Large intestine (tissue), 3 donors: ENCODE measurements at regions not wholly inside any gene's neighbourhood (a gene's known extent, or its start where the extent isn't known, plus 50 kb on each side); places are given as distances from the start of the nearest gene placed in this dataset.

Experiments used
- DNase-seq, 2 donors: peaks; one replicate each; pipeline versions ENCODE4 v3.0.0 to v3.0.0-alpha.2; 2013
- H3K27ac ChIP-seq: one replicate; pipeline ENCODE4 v1.5.1; 2013; ENCODE audit warnings: low read length
- H3K27me3 ChIP-seq: 2 replicates; pipeline ENCODE4 v1.6.1; 2013; ENCODE audit warnings: low read length; ENCODE audit not compliant: control insufficient read depth, insufficient read depth
- H3K36me3 ChIP-seq: 2 replicates; pipeline ENCODE4 v1.6.1; 2013; ENCODE audit warnings: low read length; ENCODE audit not compliant: control insufficient read depth, insufficient read depth
- H3K4me1 ChIP-seq: one replicate; pipeline ENCODE4 v1.6.1; 2013; ENCODE audit warnings: low read length; ENCODE audit not compliant: control insufficient read depth, insufficient read depth
- H3K4me3 ChIP-seq: one replicate; pipeline ENCODE4 v1.5.1; 2013; ENCODE audit warnings: low read length
- H3K9me3 ChIP-seq: one replicate; pipeline ENCODE4 v1.6.1; 2013; ENCODE audit warnings: mild to moderate bottlenecking, low read depth, low read length, moderate library complexity; ENCODE audit not compliant: control insufficient read depth
- WGBS: methylation state at CpG from one replicate; pipeline ENCODE4 v1.1.5; 2013; ENCODE audit warnings: low lambda C conversion rate; ENCODE audit not compliant: insufficient coverage; 5-methylcytosine and 5-hydroxymethylcytosine counted together

DNA sequence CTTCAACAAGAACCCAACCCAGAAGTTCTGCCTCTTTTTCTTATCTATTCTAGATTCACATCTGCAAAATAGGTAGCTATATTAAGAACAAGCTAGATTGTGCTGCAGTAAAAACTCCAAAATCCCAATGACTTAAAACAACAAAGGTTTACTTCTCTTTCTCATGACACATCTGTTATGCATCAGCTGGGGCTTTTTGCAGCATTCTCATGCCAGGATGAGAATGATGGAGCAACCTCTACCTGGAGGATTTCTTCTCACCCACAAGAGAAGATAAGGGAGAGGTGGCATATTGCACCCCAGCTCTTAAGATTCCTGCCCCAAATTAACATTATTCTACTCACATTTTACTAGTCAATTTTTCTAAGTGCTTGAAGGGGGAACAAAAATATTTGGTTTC lies 152.3 kb upstream of the SPAG17 start:
- no peak overlapping the region for H3K4me3 ChIP-seq
- H3K4me1 ChIP-seq: no peaks in the 10 kb centered on the region
- H3K27ac ChIP-seq: no peak overlapping the region
- no peak for DNase-seq
- H3K36me3 ChIP-seq: no peaks in the 10 kb centered on the region
- H3K9me3 ChIP-seq: no peaks in the 10 kb centered on the region
- H3K27me3 ChIP-seq: no peaks in the 10 kb centered on the region

DNA sequence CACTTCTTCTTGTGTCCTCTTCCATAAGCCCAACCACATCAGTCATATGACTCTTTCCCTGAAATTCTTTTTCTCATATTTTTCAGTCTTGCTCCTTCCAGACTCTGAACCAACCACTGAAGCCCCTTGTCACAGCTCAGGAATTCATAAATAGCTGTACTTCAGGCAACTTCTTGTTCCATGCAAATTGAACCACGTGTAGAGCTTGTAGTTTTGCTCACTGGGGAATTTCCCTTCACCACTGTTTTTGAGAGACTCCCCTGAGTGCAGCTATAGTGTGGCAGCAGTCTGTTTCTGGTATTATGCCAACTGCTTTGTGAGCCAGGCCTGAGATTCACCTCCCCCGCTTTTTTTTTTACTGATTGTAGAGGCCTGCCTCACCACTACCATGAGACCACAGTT lies 150.3 kb upstream of the SPAG17 start:
- no peaks in the 10 kb centered on the region for H3K4me1 ChIP-seq
- DNase-seq: no peak
- no peak overlapping the region for H3K4me3 ChIP-seq
- H3K27me3 ChIP-seq: no peaks in the 10 kb centered on the region
- H3K9me3 ChIP-seq: no peaks in the 10 kb centered on the region
- H3K27ac ChIP-seq: no peak overlapping the region
- H3K36me3 ChIP-seq: no peaks in the 10 kb centered on the region
- no CpG with 5 or more reads among the region's 2 CpGs for WGBS

GRCh38 chr1:118334506-118334905 lies 149.5 kb upstream of the SPAG17 start:
- DNase-seq: no peak
- WGBS: no CpG with 5 or more reads among the region's 1 CpG
- H3K36me3 ChIP-seq: no peaks in the 10 kb centered on the region
- no peaks in the 10 kb centered on the region for H3K27me3 ChIP-seq
- no peaks in the 10 kb centered on the region for H3K4me1 ChIP-seq
- no peak overlapping the region for H3K4me3 ChIP-seq
- H3K9me3 ChIP-seq: no peaks in the 10 kb centered on the region
- H3K27ac ChIP-seq: no peak overlapping the region

- 83% methylated on average over 1 of the region's 4 CpGs for WGBS
- no peak overlapping the region for H3K4me3 ChIP-seq
Measured at GRCh38 chr1:118333601-118334210, 148.7 kb upstream of the SPAG17 start.

DNA sequence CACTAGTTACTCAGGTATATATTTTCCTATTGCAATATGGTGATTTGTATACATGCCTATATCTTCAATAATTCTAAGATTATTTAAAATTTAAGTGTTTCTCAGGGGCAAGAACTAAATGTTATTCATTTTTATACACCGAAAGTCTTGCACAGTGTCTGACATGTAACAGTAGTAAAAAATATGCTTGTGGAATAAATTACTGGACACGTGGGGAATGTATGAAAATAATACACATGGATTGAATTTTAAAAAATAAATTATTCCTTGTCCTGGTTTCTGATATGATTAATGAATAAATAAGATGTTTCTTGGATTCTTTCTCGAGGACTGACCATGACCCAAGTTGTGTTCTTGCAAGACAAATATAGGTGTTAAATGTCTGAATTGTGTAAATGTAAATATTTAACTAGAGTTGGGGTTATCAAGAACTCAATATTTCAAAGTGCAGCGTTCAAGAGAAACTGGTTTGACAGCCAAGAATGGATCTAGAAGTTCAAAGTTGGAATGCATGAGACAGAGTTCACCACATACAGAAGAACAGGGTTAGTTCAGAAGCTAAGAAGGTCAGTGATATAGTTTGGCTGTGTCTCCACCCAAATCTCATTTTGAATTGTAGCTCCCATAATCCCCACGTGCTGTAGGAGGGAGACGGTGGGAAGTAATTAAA lies 142.1 kb upstream of the SPAG17 start:
- no peaks in the 10 kb centered on the region for H3K36me3 ChIP-seq
- H3K4me1 ChIP-seq: peaks cover 10% of the 10 kb centered on the region
- no peaks in the 10 kb centered on the region for H3K27me3 ChIP-seq
- peaks cover 6% of the 10 kb centered on the region for H3K9me3 ChIP-seq
- H3K4me3 ChIP-seq: no peak overlapping the region
- peak; percentile 62 to 91 for DNase-seq
- H3K27ac ChIP-seq: peak overlapping the region; percentile 47
- WGBS: 0% methylated on average over 1 of the region's 6 CpGs

More at GRCh38 chr1:118333601-118334210, 148.7 kb upstream of the SPAG17 start:
- DNase-seq: no peak
- Histone ChIP-seq H3K9me3 (no peaks in the 10 kb centered on the region), H3K27ac (no peak overlapping the region), H3K36me3 (no peaks in the 10 kb centered on the region), H3K27me3 (no peaks in the 10 kb centered on the region), H3K4me1 (no peaks in the 10 kb centered on the region)

DNA sequence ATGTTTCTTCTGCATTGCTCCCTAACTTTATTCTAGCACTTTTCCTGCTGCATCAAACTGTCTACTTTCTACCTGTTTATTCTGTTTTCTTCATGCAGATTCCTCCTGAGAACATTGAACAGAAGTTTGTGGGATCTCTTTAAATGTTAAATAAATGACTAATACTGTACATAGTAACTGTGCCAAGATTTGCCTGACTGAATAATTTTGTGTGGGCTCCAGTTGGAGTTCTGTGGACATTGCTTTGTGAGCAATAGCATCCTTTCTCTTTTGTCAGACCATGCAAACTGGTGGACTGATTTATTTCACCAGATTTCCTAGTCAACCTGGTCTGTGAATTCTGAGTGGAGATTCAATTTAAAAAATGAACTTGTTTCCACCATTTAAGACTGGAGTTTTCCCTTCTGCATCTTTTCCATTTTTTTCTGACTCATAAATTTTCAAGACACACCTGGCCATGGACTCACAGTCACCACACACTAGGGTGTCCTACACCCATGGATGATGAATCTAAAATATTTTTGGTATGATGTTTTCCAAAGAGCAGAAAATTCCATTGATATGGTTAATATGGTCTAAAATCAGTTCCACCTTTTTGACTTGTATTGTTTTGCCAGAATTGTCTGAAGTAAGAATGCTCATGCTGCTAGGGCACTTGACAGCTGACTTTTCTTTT lies 140.7 kb upstream of the SPAG17 start:
- H3K4me1 ChIP-seq: peaks cover 11% of the 10 kb centered on the region
- H3K27me3 ChIP-seq: no peaks in the 10 kb centered on the region
- no peak overlapping the region for H3K27ac ChIP-seq
- no peak for DNase-seq
- H3K36me3 ChIP-seq: no peaks in the 10 kb centered on the region
- no peak overlapping the region for H3K4me3 ChIP-seq
- H3K9me3 ChIP-seq: peaks cover 6% of the 10 kb centered on the region

DNA sequence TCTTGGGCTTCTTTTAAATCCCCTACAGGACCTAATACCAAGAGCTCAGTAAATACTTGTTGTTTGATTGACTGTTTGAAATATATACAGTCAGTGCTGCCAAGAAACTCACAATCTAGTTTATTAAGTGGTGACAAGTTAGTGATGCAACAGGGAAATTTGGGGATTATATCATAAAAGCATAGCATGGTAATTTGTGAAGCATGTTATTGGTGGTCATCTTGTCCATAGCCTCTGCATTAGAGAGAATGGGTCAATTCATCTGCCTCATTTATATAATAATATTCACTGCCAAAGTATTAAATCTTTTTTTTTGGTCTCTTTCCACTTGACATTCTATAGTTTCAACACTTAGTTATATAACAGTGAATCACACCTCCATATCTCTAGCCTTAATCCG lies 138.2 kb upstream of the SPAG17 start:
- no peak for DNase-seq
- no CpG with 5 or more reads among the region's 1 CpG for WGBS
- peak overlapping the region; percentile 68 for H3K27ac ChIP-seq

DNA sequence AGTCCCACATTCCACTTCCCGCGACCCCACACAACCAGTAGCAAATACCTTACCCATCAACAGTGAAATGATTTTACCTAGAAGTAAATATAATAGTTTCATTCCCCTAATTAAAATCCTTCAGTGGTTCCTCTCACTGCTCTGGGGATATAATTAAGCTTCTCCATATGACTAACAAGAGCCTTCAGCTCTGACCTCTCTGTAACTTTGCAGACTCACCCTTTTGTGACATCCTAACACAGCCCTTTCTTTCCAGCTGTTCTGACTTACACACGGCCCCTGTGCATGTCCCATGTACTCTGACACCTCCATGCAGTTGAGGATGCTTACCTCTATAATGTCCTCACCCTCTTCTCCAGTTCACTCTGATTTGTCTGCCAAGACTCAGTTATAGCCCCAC lies 137.3 kb upstream of the SPAG17 start:
- H3K9me3 ChIP-seq: peaks cover 3% of the 10 kb centered on the region
- H3K4me3 ChIP-seq: no peak overlapping the region
- H3K27me3 ChIP-seq: no peaks in the 10 kb centered on the region
- H3K27ac ChIP-seq: peak overlapping the region; percentile 68
- WGBS: 0% methylated on average over 1 of the region's 3 CpGs
- DNase-seq: peak in 1 of 2 donors; percentile 55
- H3K36me3 ChIP-seq: no peaks in the 10 kb centered on the region
- H3K4me1 ChIP-seq: peaks cover 11% of the 10 kb centered on the region

More for the DNA sequence above, 138.2 kb upstream of the SPAG17 start:
- Histone ChIP-seq H3K9me3 (peaks cover 6% of the 10 kb centered on the region), H3K27me3 (no peaks in the 10 kb centered on the region), H3K36me3 (no peaks in the 10 kb centered on the region), H3K4me3 (no peak overlapping the region), H3K4me1 (peaks cover 11% of the 10 kb centered on the region)

DNA sequence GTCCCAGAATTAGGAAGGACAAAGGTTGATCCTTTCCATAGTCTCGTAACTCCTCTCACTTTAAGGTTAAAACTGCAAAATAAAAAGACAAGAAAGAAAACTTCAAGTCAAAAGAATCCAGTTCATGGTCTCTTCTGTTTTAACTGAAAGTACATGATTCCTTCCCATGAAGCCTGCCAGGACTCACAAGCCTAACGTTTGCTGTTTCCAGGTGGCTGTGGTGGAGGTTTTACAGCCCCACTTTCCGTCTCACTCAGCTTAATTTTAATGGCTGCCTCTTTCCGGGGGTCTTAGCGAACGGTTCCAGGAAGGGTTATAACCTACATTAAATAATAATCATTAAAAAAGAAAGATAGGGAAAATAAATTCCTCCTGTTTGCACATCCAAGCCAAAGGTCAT lies 136.8 kb upstream of the SPAG17 start:
- DNase-seq: no peak
- H3K4me1 ChIP-seq: peaks cover 11% of the 10 kb centered on the region
- H3K27ac ChIP-seq: peak overlapping the region; percentile 68
- peaks cover 3% of the 10 kb centered on the region for H3K9me3 ChIP-seq
- no peak overlapping the region for H3K4me3 ChIP-seq
- no peaks in the 10 kb centered on the region for H3K27me3 ChIP-seq
- no peaks in the 10 kb centered on the region for H3K36me3 ChIP-seq
- whole genome bisulfite sequencing: no CpG with 5 or more reads among the region's 6 CpGs

- DNase-seq: no peak
- WGBS: 86% methylated on average over 1 of the region's 6 CpGs
- no peak overlapping the region for H3K27ac ChIP-seq
- no peaks in the 10 kb centered on the region for H3K9me3 ChIP-seq
- H3K27me3 ChIP-seq: no peaks in the 10 kb centered on the region
- no peaks in the 10 kb centered on the region for H3K36me3 ChIP-seq
- peaks cover 8% of the 10 kb centered on the region for H3K4me1 ChIP-seq
- H3K4me3 ChIP-seq: no peak overlapping the region
Measured at GRCh38 chr1:118317842-118318614, 133.0 kb upstream of the SPAG17 start.
